ENCODE measurements at regions not wholly inside any gene's neighbourhood (a gene's known extent, or its start where the extent isn't known, plus 50 kb on each side); places are given as distances from the start of the nearest gene placed in this dataset.

DNA sequence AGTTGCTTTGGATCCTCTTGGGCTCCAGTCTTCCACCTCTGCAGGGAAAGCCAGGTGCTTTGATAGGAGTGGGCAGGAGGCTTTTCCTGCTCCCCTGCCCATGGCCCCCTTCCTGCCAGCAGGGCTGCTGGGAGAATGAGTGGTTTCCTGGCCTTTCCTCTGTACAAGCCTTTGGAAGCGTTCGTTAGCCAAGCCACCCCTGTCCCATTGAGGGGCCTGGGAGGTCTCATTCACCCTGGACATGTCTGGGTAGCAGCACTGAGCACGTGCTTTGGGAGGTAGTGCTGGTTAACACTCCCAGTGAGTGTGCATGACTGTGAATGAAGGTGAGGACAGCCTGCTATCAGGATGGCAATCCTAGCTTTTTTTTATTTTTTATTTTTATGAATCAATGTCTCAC, 118.5 kb upstream of the CACNA1E start:
- H3K79me2 ChIP-seq (ENCODE audit: insufficient read depth, low read length) = no peaks in the 10 kb centered on the region
- Mint-ChIP-seq H3K27ac (no peak overlapping the region), H3K36me3 (no peaks in the 10 kb centered on the region), H3K4me1 (no peaks in the 10 kb centered on the region), H3K4me3 (no peak overlapping the region), H3K9me3 (peaks cover 0 to 3% (median 0%) of the 10 kb centered on the region in 7 donors), H3K27me3 (ENCODE audit: low read depth in 3 of 3) (peaks cover 2 to 5% (median 4%) of the 10 kb centered on the region in 3 donors)
- 100% methylated on average over 2 of the region's 3 CpGs for WGBS (ENCODE audit: insufficient coverage)
- TF ChIP-seq, protein P1, sequence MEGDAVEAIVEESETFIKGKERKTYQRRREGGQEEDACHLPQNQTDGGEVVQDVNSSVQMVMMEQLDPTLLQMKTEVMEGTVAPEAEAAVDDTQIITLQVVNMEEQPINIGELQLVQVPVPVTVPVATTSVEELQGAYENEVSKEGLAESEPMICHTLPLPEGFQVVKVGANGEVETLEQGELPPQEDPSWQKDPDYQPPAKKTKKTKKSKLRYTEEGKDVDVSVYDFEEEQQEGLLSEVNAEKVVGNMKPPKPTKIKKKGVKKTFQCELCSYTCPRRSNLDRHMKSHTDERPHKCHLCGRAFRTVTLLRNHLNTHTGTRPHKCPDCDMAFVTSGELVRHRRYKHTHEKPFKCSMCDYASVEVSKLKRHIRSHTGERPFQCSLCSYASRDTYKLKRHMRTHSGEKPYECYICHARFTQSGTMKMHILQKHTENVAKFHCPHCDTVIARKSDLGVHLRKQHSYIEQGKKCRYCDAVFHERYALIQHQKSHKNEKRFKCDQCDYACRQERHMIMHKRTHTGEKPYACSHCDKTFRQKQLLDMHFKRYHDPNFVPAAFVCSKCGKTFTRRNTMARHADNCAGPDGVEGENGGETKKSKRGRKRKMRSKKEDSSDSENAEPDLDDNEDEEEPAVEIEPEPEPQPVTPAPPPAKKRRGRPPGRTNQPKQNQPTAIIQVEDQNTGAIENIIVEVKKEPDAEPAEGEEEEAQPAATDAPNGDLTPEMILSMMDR (IDR thresholded peaks at IDR 0.05) = no peak
- no peaks in the 10 kb centered on the region for H3K27me3 ChIP-seq (ENCODE audit: control insufficient read depth in 2 of 2, insufficient read depth in 2 of 2, low read length in 2 of 2)
- no peaks in the 10 kb centered on the region for H3K4me1 ChIP-seq (ENCODE audit: control insufficient read depth in 1 of 2, insufficient read depth in 2 of 2, low read length in 2 of 2)
- H4K20me1 ChIP-seq (ENCODE audit: insufficient read depth, low read length) = no peaks in the 10 kb centered on the region
- H3K36me3 ChIP-seq (replicated peaks in 1 of 2; ENCODE audit: control insufficient read depth in 1 of 2, insufficient read depth in 2 of 2, low read length in 2 of 2) = no peaks in the 10 kb centered on the region
- H3K9ac ChIP-seq (ENCODE audit: insufficient read depth, low read length, poor library complexity, severe bottlenecking) = no peak overlapping the region
- H3K4me2 ChIP-seq (replicated peaks; ENCODE audit: extremely low read depth, low read length, poor library complexity, severe bottlenecking) = no peak overlapping the region
- H3K27ac ChIP-seq (ENCODE audit: low read depth in 1 of 2, low read length in 2 of 2) = no peak overlapping the region
- H2AFZ ChIP-seq (ENCODE audit: insufficient read depth, low read depth, low read length, poor library complexity, severe bottlenecking) = no peak overlapping the region
- no peak for DNase-seq
- H3K9me3 ChIP-seq (replicated peaks in 1 of 2; ENCODE audit: control insufficient read depth in 1 of 2, insufficient read depth in 1 of 2, low read length in 2 of 2) = no peaks in the 10 kb centered on the region
- H3K4me3 ChIP-seq (replicated peaks in 1 of 3; ENCODE audit: low read depth in 2 of 3, low read length in 3 of 3) = no peak overlapping the region
- intact Hi-C loops (cut with micrococcal nuclease) = no loop called here

DNA sequence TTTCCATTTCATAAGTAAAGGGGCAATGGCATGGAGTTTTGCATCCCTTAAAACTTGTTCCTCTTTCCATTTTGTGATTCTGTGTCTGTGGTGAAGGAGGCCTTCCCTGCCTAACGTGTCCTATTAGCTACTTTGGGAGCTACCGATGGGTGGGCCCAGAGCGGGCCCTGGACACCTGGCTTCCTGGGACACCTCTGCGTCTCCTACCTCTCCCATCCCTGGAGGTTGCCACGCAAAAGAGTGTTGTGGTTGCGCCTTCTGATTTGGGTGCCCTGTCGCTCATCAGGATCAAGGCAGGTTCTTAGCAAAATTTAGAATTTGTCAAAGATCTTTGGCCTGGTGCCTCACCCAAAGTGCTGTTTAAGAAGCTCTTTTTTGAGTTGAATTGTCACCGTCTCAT, 116.4 kb upstream of the CACNA1E start:
- Histone ChIP-seq H3K27ac (ENCODE audit: low read depth in 1 of 2, low read length in 2 of 2) (no peak overlapping the region), H4K20me1 (ENCODE audit: insufficient read depth, low read length) (no peaks in the 10 kb centered on the region), H3K9ac (ENCODE audit: insufficient read depth, low read length, poor library complexity, severe bottlenecking) (no peak overlapping the region), H3K27me3 (ENCODE audit: control insufficient read depth in 2 of 2, insufficient read depth in 2 of 2, low read length in 2 of 2) (no peaks in the 10 kb centered on the region), H3K4me3 (replicated peaks in 1 of 3; ENCODE audit: low read depth in 2 of 3, low read length in 3 of 3) (no peak overlapping the region), H3K79me2 (ENCODE audit: insufficient read depth, low read length) (no peaks in the 10 kb centered on the region), H3K4me2 (replicated peaks; ENCODE audit: extremely low read depth, low read length, poor library complexity, severe bottlenecking) (no peak overlapping the region), H2AFZ (ENCODE audit: insufficient read depth, low read depth, low read length, poor library complexity, severe bottlenecking) (no peak overlapping the region), H3K9me3 (replicated peaks in 1 of 2; ENCODE audit: control insufficient read depth in 1 of 2, insufficient read depth in 1 of 2, low read length in 2 of 2) (no peaks in the 10 kb centered on the region), H3K4me1 (ENCODE audit: control insufficient read depth in 1 of 2, insufficient read depth in 2 of 2, low read length in 2 of 2) (no peaks in the 10 kb centered on the region), H3K36me3 (replicated peaks in 1 of 2; ENCODE audit: control insufficient read depth in 1 of 2, insufficient read depth in 2 of 2, low read length in 2 of 2) (no peaks in the 10 kb centered on the region)
- no peak overlapping the region for H3K27ac Mint-ChIP-seq
- intact Hi-C loops (cut with micrococcal nuclease) = no loop called here
- 100% methylated on average over 6 of the region's 8 CpGs for WGBS (ENCODE audit: insufficient coverage)
- peaks cover 0 to 5% (median 1%) of the 10 kb centered on the region in 7 donors for H3K9me3 Mint-ChIP-seq
- TF ChIP-seq, protein P1 (IDR thresholded peaks at IDR 0.05) = no peak
- H3K4me3 Mint-ChIP-seq = no peak overlapping the region
- DNase-seq = no peak
- H3K27me3 Mint-ChIP-seq (ENCODE audit: low read depth in 3 of 3) = peaks cover 2 to 6% (median 3%) of the 10 kb centered on the region in 3 donors
- no peaks in the 10 kb centered on the region for H3K36me3 Mint-ChIP-seq
- H3K4me1 Mint-ChIP-seq = no peaks in the 10 kb centered on the region

Measured in CD14-positive monocyte (primary cell).